HG02938 (cell line): ENCODE measurements at regions not wholly inside any gene's neighbourhood (a gene's known extent, or its start where the extent isn't known, plus 50 kb on each side); places are given as distances from the start of the nearest gene placed in this dataset.

Experiments
- ATAC-seq: cut with Tn5 transposase; IDR thresholded peaks from one replicate; pipeline ENCODE4 v1.9.1; 2021; ENCODE audit warnings: mild to moderate bottlenecking, moderate library complexity; ENCODE audit not compliant: unreplicated experiment

- no peak for ATAC-seq
These were observed 1518.2 kb upstream of the TMEFF2 start for GRCh38 chr2:193712912-193713311.

DNA sequence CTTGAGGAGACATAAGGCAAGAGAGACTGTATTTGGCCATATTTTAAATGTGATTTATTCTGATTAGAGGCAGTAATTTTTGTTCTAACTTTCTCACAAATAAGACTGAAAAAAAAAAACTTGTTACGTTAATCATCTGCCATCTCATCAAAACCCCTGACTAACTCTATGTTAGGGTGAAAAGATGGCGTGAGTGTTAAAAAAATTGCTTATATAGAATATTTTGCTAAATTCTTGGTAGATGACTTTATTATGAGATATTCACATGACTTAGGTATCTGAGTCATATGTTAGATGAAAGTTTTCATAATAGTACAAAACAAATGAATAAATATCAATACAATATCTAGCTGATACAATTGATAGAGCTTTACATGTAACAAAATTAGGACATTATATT, 1508.7 kb upstream of the TMEFF2 start:
- no peak for ATAC-seq

GRCh38 chr2:193701484-193701883, 1506.8 kb upstream of the TMEFF2 start:
- no peak for ATAC-seq

- ATAC-seq, result peak; percentile 68
These were observed 1500.6 kb upstream of the TMEFF2 start for GRCh38 chr2:193695367-193695766.

GRCh38 chr2:193693758-193694157, 1499.0 kb upstream of the TMEFF2 start:
- no peak for ATAC-seq

GRCh38 chr2:193690572-193690971, 1495.8 kb upstream of the TMEFF2 start:
- ATAC-seq, result no peak

DNA sequence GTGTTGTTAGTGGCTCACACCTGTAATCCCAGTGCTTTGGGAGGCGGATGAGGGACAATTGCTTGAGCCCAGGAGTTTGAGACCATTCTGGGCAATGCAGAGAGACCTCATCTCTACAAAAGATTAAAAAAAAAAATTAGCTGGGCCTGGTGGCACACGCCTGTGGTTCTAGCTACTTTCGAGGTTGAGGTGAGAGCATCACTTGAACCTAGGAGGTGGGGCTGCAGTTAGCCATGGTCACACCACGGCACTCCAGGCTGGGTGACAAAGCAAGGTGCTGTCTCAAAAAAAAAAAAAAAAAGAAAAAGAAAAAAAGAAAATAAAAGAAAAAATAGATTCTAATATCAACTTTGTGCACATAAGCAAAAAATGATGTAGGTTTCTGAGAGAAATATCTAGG, 1492.5 kb upstream of the TMEFF2 start:
- ATAC-seq, result no peak

- ATAC-seq, result no peak
These were observed 1485.1 kb upstream of the TMEFF2 start for GRCh38 chr2:193679847-193680246.

GRCh38 chr2:193670478-193670877, 1475.7 kb upstream of the TMEFF2 start:
- ATAC-seq, result no peak

DNA sequence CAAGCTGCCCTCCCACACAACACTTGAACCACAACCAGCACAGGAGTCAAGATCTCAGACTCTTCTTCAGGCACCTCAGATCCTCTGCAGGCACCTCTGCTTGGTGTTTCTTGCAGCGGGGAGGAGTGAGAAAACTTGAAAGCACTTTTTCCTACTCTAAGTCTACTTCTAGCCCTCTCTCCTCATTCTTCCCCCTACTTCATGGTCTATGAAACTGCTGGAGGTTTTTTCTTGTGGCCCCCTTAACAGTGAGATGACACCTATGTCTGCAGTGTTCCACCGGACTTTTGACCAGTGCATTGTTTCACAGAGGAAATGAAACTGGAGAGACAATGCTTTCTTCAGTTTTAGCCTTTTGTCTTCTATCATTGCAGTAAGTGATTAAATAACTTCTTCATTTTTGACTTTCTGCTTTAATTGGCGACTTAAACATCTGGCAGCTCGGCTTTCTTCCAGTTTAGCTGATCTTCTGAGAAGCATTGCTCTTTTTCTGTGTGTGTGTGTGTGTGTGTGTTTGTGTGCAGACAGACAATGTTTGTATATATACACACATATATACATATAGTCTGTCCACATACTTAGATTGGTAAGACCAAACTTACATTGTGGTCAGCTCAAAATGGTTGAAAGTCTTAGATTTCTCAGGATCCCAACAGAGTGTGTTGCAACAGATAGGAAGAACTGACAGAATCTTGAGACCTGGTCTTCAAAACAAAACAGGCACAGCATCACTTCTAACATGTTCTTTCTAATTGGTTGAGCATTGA, 1474.0 kb upstream of the TMEFF2 start:
- ATAC-seq, result no peak

GRCh38 chr2:193627927-193628272, 1433.2 kb upstream of the TMEFF2 start:
- ATAC-seq, result no peak

GRCh38 chr2:193627187-193627926, 1432.6 kb upstream of the TMEFF2 start:
- ATAC-seq, result no peak

- ATAC-seq, result no peak
These were observed 1413.7 kb upstream of the TMEFF2 start for GRCh38 chr2:193608451-193608850.

DNA sequence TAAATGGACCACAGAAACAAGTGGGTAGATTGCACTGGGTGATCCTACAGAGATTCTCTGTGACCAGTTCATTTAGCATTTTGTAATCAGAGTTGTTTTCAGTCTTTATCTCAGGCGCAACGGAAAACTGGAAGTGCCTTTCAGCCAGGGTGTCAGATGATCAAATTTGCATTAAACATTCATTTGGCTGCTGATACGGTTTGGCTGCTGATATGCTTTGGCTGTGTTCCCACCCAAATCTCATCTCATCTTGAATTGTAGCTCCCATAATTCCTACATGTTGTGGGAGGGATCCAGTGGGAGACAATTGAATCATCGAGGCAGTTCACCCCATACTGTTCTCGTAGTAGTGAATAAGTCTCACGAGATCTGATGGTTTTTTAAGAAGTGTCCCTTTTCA, 1396.1 kb upstream of the TMEFF2 start:
- ATAC-seq, result no peak

DNA sequence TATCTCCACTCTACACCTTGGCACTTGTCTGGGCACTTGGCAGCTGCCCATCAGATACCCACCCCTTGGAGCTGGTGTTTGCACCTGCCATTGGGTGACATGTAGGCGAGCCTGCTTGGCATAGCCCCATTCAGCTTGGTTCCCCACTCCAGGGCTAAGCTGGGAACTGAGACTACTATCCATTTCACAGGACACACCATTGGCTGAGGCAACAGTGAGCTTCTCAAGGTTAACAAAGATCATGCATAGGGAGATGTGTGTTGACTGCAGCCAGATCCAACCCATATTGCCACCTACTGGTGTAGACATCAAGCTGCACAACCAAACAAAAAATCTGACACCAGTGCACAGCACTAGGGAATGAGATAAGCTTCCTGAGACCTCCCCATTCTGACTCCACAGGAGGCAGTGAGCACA, 1389.8 kb upstream of the TMEFF2 start:
- ATAC-seq, result peak; percentile 89

GRCh38 chr2:193583638-193584400, 1389.1 kb upstream of the TMEFF2 start:
- peak; percentile 3 for ATAC-seq

GRCh38 chr2:193581807-193582206, 1387.1 kb upstream of the TMEFF2 start:
- no peak for ATAC-seq

GRCh38 chr2:193580176-193580950, 1385.6 kb upstream of the TMEFF2 start:
- ATAC-seq, result no peak

DNA sequence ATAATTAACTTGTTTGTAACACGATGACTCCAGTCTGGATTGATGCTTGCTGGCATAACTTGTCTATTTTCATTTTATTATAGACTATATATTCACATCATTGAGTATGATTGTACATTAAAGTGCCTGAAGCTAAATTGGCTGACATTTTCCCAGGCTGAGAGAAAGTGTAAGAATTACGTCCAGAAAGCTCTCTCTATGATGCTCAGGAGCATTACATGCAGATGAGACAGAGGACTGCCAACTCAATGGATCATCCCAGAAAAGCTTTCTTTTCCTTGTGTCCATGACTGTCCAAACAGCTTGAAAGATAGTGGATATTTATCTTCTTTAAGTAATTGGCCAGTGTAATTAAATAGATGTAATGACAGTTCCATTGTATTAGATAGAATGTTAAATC, 1372.2 kb upstream of the TMEFF2 start:
- no peak for ATAC-seq

DNA sequence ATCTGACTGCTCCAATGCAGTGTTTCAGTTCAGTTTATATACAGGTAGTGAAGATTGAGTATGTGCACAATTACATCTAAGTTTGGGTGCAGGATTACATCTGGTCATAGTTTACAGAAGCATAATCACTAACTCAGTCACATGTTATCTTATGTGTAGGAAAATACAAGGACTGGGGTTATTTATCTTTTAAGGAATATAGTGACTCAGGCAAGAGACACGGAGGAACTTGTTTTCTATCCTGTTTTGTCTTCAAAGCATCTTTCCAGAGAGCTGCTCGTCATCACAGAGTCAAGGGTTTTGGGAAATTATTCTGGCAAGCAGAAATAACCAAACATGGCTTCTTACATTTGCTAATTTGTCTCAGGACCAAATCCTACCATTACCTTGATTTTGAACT, 1371.5 kb upstream of the TMEFF2 start:
- no peak for ATAC-seq

- ATAC-seq, result no peak
These were observed 1367.3 kb upstream of the TMEFF2 start for GRCh38 chr2:193562031-193562430.
